HEK293 (cell line): ENCODE measurements at regions not wholly inside any gene's neighbourhood (a gene's known extent, or its start where the extent isn't known, plus 50 kb on each side); places are given as distances from the start of the nearest gene placed in this dataset.

Source experiments
- BCL11B ChIP-seq: fragments of 450-650 bp; formaldehyde crosslinking; IDR thresholded peaks from 2 replicates; pipeline ENCODE4 v1.5.1; 2016; ENCODE audit warnings: low read depth, missing biosample characterization, missing genetic modification characterization
- CTCF ChIP-seq: fragments of 450-650 bp; formaldehyde crosslinking; IDR thresholded peaks from 2 replicates; pipeline ENCODE4 v1.5.1; 2016; ENCODE audit warnings: missing biosample characterization, missing genetic modification characterization
- ELK4 ChIP-seq: IDR thresholded peaks from 2 replicates; pipeline ENCODE4 v1.6.1; 2011; ENCODE audit warnings: mild to moderate bottlenecking, low read depth, low read length, borderline replicate concordance
- GLIS2 ChIP-seq: fragments of 450-650 bp; formaldehyde crosslinking; IDR thresholded peaks from 2 replicates; pipeline ENCODE4 v1.5.1; 2016; ENCODE audit warnings: missing biosample characterization, missing genetic modification characterization
- KLF7 ChIP-seq: fragments of 450-650 bp; formaldehyde crosslinking; IDR thresholded peaks from 2 replicates; pipeline ENCODE4 v1.5.1; 2016; ENCODE audit warnings: missing biosample characterization, missing genetic modification characterization, borderline replicate concordance
- RBAK ChIP-seq: fragments of 450-650 bp; formaldehyde crosslinking; IDR thresholded peaks from 2 replicates; pipeline ENCODE4 v1.5.1; 2016; ENCODE audit warnings: missing biosample characterization, missing genetic modification characterization
- SETDB1 ChIP-seq: IDR thresholded peaks from one replicate; pipeline ENCODE4 v1.6.1; 2017; ENCODE audit warnings: mild to moderate bottlenecking, low read length, moderate library complexity, mixed read lengths; ENCODE audit not compliant: insufficient read length
- YY1 ChIP-seq: fragments of 450-650 bp; formaldehyde crosslinking; IDR thresholded peaks from 2 replicates; pipeline ENCODE4 v1.5.1; 2018; ENCODE audit warnings: missing biosample characterization, missing genetic modification characterization
- ZNF404 ChIP-seq: fragments of 450-650 bp; formaldehyde crosslinking; IDR thresholded peaks from 2 replicates; pipeline ENCODE4 v1.5.1; 2017; ENCODE audit warnings: missing biosample characterization, missing genetic modification characterization
- ZNF423 ChIP-seq: fragments of 450-650 bp; formaldehyde crosslinking; IDR thresholded peaks from 2 replicates; pipeline ENCODE4 v1.5.1; 2016; ENCODE audit warnings: missing biosample characterization, missing genetic modification characterization
- ZNF639 ChIP-seq: fragments of 450-650 bp; formaldehyde crosslinking; IDR thresholded peaks from 2 replicates; pipeline ENCODE4 v1.5.1; 2016; ENCODE audit warnings: missing biosample characterization, missing genetic modification characterization

- no peak for TF ChIP-seq CTCF (tag by site-specific recombination)
- no peak for TF ChIP-seq KLF7
- TF ChIP-seq ZNF639 (tag by site-specific recombination): no peak
- no peak for TF ChIP-seq ZNF404
- no peak for TF ChIP-seq GLIS2
- no peak for TF ChIP-seq YY1 (tag by site-specific recombination)
- no peak for TF ChIP-seq RBAK (tag by site-specific recombination)
- TF ChIP-seq ELK4: no peak
- TF ChIP-seq BCL11B: no peak
- no peak for TF ChIP-seq ZNF423
- no peak for TF ChIP-seq SETDB1
These were observed 262.4 kb upstream of the DAB1 start for GRCh38 chr1:57686306-57686705.
